ES-I3 (cell line): ENCODE measurements at regions not wholly inside any gene's neighbourhood (a gene's known extent, or its start where the extent isn't known, plus 50 kb on each side); places are given as distances from the start of the nearest gene placed in this dataset.

Experiments
- H3K36me3 ChIP-seq: 2 replicates; pipeline ENCODE4 v1.6.1; 2013; ENCODE audit warnings: mild to moderate bottlenecking, low read length, control low read depth, moderate library complexity; ENCODE audit not compliant: insufficient read depth
- H3K4me1 ChIP-seq: 2 replicates; pipeline ENCODE4 v1.6.1; 2013; ENCODE audit warnings: mild to moderate bottlenecking, control low read depth, low read length; ENCODE audit not compliant: insufficient read depth
- H3K9ac ChIP-seq: 2 replicates; pipeline ENCODE4 v1.6.1; 2013; ENCODE audit warnings: low read depth, mild to moderate bottlenecking, low read length, moderate library complexity
- H3K9me3 ChIP-seq: 2 replicates; pipeline ENCODE4 v1.6.1; 2013; ENCODE audit warnings: mild to moderate bottlenecking, low read length, moderate library complexity; ENCODE audit not compliant: control insufficient read depth, insufficient read depth

DNA sequence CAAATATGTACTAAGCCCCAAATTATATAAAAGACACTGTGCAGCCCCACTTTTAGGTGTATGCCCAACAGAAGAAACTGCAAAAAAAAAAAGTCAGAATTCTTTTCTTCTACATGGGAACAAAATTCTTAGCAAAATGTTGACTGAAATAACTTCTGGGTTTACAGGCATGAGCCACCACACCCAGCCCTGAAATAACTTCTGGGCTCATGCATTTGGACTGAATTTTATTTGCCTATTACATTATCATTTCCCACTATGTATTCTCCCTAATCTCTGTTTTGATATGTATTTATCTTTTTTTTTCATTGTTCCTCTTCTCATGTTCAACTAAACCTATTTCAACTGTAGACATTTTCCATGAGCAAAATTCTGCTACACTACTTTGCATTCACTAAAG is 169.2 kb downstream of the GRIN2B start:
- Histone ChIP-seq H3K9ac (no peak overlapping the region), H3K36me3 (no peaks in the 10 kb centered on the region), H3K9me3 (no peaks in the 10 kb centered on the region), H3K4me1 (no peaks in the 10 kb centered on the region)

DNA sequence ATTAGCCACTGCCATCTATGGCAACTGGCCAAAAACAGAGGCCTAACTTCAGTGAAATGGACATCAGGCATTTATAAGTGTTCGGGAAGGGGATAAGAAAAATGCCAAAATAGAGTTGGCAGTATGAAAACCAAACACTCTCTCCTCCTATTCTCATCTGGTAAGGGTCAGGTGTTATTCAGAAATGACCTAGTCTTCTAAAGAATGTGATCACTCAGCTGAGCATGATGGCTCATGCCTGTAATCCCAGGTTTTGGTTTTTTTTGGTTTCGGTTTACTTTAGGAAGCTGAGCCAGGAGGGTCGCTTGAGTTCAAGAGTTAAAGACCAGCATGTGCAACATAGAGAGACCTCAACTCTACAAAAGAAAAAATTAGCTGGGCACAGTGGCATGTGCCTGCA is 170.3 kb downstream of the GRIN2B start:
- H3K9ac ChIP-seq = no peak overlapping the region
- no peaks in the 10 kb centered on the region for H3K36me3 ChIP-seq
- no peaks in the 10 kb centered on the region for H3K4me1 ChIP-seq
- no peaks in the 10 kb centered on the region for H3K9me3 ChIP-seq

DNA sequence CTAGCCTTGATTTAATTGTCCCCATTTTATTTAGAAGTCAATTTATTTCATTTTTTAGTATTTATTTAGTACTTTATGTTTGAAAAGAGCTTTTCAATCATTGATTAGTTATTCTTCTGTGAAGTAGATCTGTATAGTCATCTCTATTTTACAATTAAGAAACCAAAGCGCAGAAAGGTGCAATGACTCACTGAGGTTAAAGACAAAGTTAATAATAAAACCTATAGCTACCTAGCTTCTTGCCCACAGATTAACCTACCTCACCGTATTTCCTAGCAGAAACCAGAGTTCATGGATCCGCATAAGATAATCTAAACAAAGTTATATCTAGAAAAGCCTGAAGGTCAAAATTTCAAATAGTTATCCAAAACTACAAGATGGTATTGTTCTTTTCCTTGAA is 176.4 kb downstream of the GRIN2B start:
- Histone ChIP-seq H3K9ac (no peak overlapping the region), H3K9me3 (no peaks in the 10 kb centered on the region), H3K36me3 (no peaks in the 10 kb centered on the region), H3K4me1 (peaks cover under 1% of the 10 kb centered on the region; the same call in 1 of the 2 replicates)

DNA sequence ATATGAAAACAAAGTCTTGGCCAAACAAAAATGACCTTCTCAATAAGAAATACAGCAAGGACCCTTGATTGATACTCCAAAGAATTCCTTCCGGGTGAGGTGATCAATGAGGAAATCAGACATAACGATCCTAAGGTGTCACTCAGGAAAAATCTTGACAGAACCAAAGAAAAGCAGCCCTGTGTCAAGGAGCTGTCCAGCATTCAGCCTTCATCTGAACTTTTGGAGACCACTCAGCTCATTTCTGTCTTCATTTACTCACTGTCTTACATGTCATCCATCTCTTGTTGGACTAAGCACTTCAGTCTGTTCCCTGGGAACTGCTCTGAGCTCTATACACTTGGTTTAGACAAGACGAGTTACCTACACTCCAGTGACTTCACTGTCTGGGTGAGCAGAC is 179.9 kb downstream of the GRIN2B start:
- Histone ChIP-seq H3K36me3 (no peaks in the 10 kb centered on the region), H3K9ac (no peak overlapping the region), H3K9me3 (no peaks in the 10 kb centered on the region), H3K4me1 (peaks cover 13% of the 10 kb centered on the region; the same call in 1 of the 2 replicates)

DNA sequence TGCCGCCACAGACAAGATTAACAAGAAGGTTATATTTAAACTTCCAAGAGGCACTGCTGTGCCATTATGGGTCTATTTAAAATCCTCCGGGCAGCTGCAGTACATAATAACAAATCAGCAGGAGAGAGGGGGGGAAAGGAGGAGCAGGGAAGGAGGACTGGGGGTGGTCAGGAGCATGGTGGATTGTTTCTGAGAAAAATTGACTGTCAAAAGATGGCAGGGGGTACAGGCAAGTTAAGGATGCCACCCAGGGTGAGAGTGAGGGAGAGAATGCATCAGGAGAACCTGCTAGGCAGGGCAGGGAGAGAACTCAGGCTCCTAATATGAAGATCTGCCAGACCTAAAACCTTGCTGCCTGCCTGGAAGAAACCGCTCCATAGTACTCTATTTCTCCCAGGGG is 181.8 kb downstream of the GRIN2B start:
- H3K9me3 ChIP-seq = no peaks in the 10 kb centered on the region
- H3K4me1 ChIP-seq = peaks cover 13% of the 10 kb centered on the region; the same call in 1 of the 2 replicates
- no peaks in the 10 kb centered on the region for H3K36me3 ChIP-seq
- no peak overlapping the region for H3K9ac ChIP-seq

DNA sequence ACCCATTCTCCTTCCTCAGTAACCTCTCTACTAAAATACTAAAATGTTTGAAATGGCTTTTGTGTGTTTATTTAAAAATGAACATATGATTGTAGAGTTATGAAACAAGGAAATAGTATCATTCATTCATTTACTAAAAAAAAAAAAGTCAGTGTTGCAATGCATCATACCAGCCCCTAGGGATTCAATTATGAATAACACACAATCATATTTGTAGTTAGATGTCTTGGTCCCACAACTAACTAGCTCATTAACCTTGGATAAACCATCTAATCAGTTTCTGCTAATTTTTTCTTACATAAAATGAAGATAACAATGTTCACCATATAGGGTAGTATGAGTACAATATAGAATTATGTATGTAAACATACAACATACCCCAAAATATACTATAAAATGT is 183.2 kb downstream of the GRIN2B start:
- Histone ChIP-seq H3K36me3 (no peaks in the 10 kb centered on the region), H3K4me1 (peaks cover 13% of the 10 kb centered on the region; the same call in 1 of the 2 replicates), H3K9me3 (no peaks in the 10 kb centered on the region), H3K9ac (no peak overlapping the region)

DNA sequence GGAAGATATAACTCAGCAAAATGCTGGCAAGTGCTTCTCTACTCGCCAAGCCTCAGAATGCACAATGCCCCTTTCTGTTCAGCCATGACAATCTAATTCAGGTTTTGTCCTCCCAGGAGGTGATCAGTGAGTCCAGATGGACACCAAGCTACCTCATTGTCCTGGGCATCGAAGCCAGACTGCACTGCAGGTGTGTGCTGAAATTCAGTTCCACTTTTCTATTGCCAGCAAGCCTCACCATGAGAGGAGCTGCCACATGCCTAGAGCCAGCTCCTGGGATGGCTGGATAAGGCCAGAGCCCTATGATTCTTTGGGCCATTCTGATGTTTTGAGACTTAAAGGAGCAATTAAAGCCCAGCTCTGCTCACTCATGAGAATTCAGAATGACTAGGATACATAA is 186.7 kb downstream of the GRIN2B start:
- H3K36me3 ChIP-seq = no peaks in the 10 kb centered on the region
- peaks cover 9% of the 10 kb centered on the region; the same call in 1 of the 2 replicates for H3K4me1 ChIP-seq

DNA sequence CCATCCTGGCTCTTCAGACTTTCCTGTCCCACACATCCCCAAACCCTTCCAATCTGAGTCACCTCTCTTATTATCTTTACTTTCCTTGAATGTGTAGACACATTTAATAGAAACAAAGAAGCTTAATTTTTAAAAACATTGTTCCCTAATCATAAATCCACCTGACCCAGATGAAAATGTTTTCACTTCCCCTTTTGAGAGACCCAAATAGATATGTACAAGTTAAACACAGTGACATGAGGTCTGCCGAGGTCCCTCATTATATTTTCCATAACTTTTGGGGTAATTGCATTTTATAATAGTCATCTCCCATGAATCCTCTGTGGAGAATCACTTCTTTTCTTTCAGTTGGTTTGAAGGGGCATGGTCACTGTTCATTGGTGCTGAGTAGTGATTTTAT is 191.1 kb downstream of the GRIN2B start:
- Histone ChIP-seq H3K9me3 (no peaks in the 10 kb centered on the region), H3K4me1 (no peaks in the 10 kb centered on the region), H3K9ac (no peak overlapping the region), H3K36me3 (no peaks in the 10 kb centered on the region)

More for the DNA sequence above, 186.7 kb downstream of the GRIN2B start:
- H3K9ac ChIP-seq = no peak overlapping the region
- no peaks in the 10 kb centered on the region for H3K9me3 ChIP-seq

DNA sequence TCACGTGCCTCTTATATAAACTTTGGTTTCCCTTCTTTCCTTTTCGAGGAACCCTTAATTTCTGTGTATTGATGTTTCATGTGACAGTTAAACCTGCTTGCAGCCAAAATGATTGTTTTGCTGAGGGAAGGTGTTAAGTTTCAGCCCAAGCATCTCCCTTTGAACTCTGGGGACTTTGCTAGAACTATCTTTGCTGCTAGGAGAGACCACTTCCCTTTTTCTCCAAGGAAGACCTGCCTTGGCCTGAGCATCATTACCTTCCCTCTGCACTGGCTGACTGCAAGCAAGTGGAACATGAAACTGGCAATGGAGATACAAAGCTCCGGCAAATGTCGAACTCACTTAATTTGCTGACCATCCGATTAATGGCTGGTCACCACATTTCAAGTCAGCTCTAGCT is 192.8 kb downstream of the GRIN2B start:
- H3K4me1 ChIP-seq = no peaks in the 10 kb centered on the region
- H3K9ac ChIP-seq = no peak overlapping the region
- H3K9me3 ChIP-seq = no peaks in the 10 kb centered on the region
- no peaks in the 10 kb centered on the region for H3K36me3 ChIP-seq

DNA sequence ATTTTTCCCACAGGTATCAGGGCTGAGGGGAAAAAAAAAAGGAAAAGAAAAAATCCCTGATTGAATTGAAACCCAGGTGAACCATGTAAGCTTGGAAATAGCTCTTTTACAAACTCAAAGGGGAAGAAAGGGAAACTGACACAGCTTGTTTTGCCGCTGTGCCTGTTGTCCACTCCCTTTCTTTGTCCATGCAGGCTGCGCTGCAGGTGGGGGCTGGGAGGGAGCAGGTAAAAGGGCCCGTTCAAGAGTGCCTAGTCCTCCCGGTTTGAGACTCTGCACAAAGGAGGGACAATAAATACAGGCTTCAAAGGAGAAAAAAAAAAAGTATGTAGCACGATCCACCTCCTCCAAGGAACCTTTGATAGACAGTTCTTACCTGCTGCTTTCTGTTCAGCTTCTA is 194.8 kb downstream of the GRIN2B start:
- Histone ChIP-seq H3K9ac (no peak overlapping the region), H3K4me1 (no peaks in the 10 kb centered on the region), H3K9me3 (no peaks in the 10 kb centered on the region), H3K36me3 (no peaks in the 10 kb centered on the region)

DNA sequence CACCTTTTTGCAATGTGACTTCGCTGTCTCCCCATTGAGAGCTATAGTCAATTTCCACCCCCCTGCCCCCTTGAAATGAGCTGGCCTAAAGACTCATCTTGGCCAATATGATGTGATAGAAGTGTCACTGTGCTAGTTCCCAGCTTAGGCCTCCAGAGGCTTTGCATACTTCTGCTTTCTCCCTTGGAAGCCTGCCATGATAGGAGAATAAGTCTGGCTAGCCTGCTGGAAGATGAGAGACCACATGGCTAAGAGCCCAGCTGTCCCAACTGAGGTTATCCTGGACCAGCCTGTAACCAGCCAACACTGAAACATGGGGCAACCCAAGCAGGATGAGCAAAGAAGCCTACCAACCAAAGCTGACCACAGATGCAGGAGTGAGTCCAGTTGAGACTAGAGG is 196.9 kb downstream of the GRIN2B start:
- no peaks in the 10 kb centered on the region for H3K4me1 ChIP-seq

DNA sequence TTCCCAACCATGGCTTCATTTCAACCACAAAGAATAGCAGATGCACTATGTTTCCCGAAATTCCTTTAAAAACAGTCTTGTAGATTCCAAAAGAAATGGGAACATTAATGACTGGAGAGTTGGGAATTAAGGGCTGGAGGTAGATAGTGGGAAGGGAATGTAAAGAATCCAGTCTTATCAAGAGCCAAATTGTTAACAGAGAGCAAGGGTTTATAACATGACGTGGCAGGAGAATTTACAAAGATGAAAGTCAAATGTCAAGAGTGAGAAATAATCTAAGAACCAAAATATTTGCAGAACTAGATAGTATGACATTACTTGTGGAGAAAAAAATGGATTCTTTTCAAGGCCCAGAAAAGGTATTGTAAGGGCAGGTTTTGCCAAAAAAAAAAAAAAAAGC is 200.9 kb downstream of the GRIN2B start:
- Histone ChIP-seq H3K36me3 (no peaks in the 10 kb centered on the region), H3K9ac (no peak overlapping the region), H3K4me1 (no peaks in the 10 kb centered on the region), H3K9me3 (no peaks in the 10 kb centered on the region)

More for the DNA sequence above, 196.9 kb downstream of the GRIN2B start:
- Histone ChIP-seq H3K9ac (no peak overlapping the region), H3K36me3 (no peaks in the 10 kb centered on the region), H3K9me3 (no peaks in the 10 kb centered on the region)

DNA sequence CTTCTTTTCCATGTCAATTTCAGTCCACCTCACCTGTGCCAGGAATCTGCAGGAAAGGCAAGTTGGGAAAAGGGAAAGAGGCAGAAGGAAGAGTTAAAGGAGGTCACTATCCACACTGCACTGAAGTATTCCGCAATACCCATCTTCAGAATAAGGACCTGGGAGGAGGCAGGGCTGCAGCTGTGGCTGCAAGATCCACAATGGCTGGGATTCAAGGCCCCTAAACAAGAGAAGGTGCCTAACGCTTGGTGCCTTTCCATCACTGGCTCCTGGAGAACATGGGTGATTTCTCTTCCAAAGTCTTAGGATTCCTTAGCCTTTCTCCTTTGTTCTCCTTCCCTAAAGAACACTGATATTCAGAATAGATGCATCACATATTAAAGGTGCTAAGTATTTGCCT is 204.0 kb downstream of the GRIN2B start:
- no peaks in the 10 kb centered on the region for H3K4me1 ChIP-seq
- H3K36me3 ChIP-seq = no peaks in the 10 kb centered on the region
- no peak overlapping the region for H3K9ac ChIP-seq
- H3K9me3 ChIP-seq = no peaks in the 10 kb centered on the region

DNA sequence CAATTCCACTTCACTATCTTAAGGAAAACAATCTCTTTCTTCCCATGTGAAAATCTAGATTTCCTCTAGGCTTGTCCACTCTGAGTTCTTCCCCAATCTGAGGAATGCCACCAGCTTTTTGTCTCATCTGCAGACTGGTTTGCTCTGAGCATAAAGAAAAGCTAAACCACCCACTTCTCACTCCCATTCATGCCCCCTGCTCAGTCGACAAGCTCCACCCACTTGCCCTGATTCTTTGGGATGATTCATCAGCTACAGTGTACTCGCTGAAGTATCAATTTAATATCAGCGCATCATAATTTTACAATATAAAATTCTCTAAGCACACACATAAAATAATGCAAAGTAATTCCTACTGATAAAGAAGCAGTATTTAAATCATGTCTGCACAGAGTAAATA is 209.1 kb downstream of the GRIN2B start:
- no peaks in the 10 kb centered on the region for H3K36me3 ChIP-seq

DNA sequence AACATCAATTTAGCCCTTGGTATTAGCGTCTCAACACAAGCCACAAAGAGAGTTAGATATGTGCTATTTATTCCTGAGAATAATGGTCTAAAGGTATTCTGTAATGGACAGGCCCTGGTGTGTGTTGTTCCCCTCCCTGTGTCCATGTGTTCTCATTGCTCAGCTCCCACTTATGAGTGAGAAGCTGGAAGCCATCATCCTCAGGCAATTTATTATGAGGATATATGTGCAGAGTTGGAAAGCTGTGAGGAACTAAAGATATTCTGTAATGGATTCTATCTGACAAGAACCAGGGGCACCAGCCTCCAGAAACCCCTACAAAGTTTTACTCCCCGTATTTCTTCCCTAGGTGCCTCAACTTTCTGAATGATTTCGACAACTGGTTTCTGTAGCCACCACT is 210.8 kb downstream of the GRIN2B start:
- no peaks in the 10 kb centered on the region for H3K4me1 ChIP-seq
- H3K9ac ChIP-seq = no peak overlapping the region
- H3K36me3 ChIP-seq = no peaks in the 10 kb centered on the region
- H3K9me3 ChIP-seq = no peaks in the 10 kb centered on the region

More for the DNA sequence above, 209.1 kb downstream of the GRIN2B start:
- Histone ChIP-seq H3K9me3 (no peaks in the 10 kb centered on the region), H3K4me1 (no peaks in the 10 kb centered on the region), H3K9ac (no peak overlapping the region)

DNA sequence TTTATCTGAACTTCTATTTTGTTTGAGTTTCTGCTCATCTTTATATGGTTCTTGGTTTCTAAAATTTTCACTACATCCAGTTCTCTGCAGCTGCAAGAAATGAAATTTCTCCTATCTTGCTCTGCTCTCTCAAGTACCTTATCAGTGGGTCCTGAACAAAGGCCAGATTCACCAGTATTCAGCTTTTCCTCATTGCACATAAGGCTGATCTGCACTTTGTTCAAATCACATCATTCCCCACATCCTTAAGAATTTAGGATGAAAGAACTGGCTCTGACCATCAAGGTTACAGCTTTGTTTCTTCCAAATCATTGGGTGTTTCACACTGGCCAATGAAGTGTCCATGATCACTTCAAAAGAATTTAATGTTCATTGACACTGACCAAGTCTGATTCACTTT is 211.4 kb downstream of the GRIN2B start:
- Histone ChIP-seq H3K9ac (no peak overlapping the region), H3K36me3 (no peaks in the 10 kb centered on the region), H3K4me1 (no peaks in the 10 kb centered on the region), H3K9me3 (no peaks in the 10 kb centered on the region)
